Osteoblast (primary cell): ENCODE measurements at regions not wholly inside any gene's neighbourhood (a gene's known extent, or its start where the extent isn't known, plus 50 kb on each side); places are given as distances from the start of the nearest gene placed in this dataset.

Source experiments
- DNase-seq: peaks from one replicate; pipeline ENCODE4 v3.0.0; 2011; ENCODE audit warnings: low spot score, mixed read lengths; ENCODE audit not compliant: insufficient read length; ENCODE audit errors: missing footprints
- H2AFZ ChIP-seq: 2 replicates; pipeline ENCODE4 v1.6.0; 2011; ENCODE audit warnings: mild to moderate bottlenecking, low read length
- H3K27ac ChIP-seq: 2 replicates; pipeline ENCODE4 v1.5.1; 2011; ENCODE audit warnings: mild to moderate bottlenecking, low read depth, low read length, moderate library complexity
- H3K27me3 ChIP-seq: 2 replicates; pipeline ENCODE4 v1.6.0; 2012; ENCODE audit warnings: mild to moderate bottlenecking, control low read depth, inconsistent platforms, low read length, moderate library complexity; ENCODE audit not compliant: insufficient read depth
- H3K36me3 ChIP-seq: 2 replicates; pipeline ENCODE4 v1.5.1; 2011; ENCODE audit warnings: mild to moderate bottlenecking, low read length, control low read depth, moderate library complexity; ENCODE audit not compliant: insufficient read depth
- H3K4me1 ChIP-seq: 2 replicates; pipeline ENCODE4 v1.5.1; 2011; ENCODE audit warnings: mild to moderate bottlenecking, low read length, control low read depth, moderate library complexity; ENCODE audit not compliant: insufficient read depth
- H3K4me2 ChIP-seq: 2 replicates; pipeline ENCODE4 v1.6.0; 2011; ENCODE audit warnings: mild to moderate bottlenecking, low read length; ENCODE audit not compliant: insufficient read depth
- H3K4me3 ChIP-seq: fragments of 200-600 bp; sonication (generic); 3 replicates; pipeline ENCODE4 v1.5.1; 2012; ENCODE audit warnings: mild to moderate bottlenecking, low read length, inconsistent platforms; ENCODE audit not compliant: insufficient read depth
- H3K79me2 ChIP-seq: 2 replicates; pipeline ENCODE4 v1.6.0; 2012; ENCODE audit warnings: mild to moderate bottlenecking, low read length, control low read depth, inconsistent platforms; ENCODE audit not compliant: insufficient read depth
- H3K9me3 ChIP-seq: 2 replicates; pipeline ENCODE4 v1.5.1; 2011; ENCODE audit warnings: low read depth, low read length, control low read depth
- H4K20me1 ChIP-seq: 2 replicates; pipeline ENCODE4 v1.6.0; 2012; ENCODE audit warnings: mild to moderate bottlenecking, low read length, control low read depth; ENCODE audit not compliant: insufficient read depth
- TF ChIP-seq, protein P1 (sequence below): IDR thresholded peaks from 2 replicates; pipeline ENCODE4 v1.5.1; 2011; ENCODE audit warnings: mild to moderate bottlenecking, low read depth, low read length, moderate library complexity; ENCODE audit errors: extremely low read depth

DNA sequence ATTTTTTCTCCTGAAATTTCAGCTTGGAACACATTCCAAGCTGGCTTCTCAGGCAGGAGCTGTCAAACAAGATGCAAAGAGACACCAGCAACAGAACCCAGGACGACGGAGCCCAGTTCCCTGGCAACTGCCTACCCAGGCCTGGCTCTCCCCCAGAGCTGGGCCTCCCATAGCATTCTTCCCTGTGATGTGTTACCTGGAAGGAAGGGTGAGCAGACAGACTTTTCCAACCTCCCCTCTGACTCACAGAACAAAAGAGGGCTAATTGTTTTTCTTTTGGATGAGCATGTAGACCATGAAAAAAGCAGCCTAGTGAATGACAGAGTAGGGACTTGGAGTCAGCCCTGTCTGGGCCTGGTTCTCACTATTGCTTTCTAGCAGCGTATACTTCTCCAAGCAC lies 55.3 kb upstream of the BMAL1 start:
- no peak overlapping the region for H3K4me2 ChIP-seq
- H3K4me3 ChIP-seq, result no peak overlapping the region
- H3K4me1 ChIP-seq, result peaks cover 23% of the 10 kb centered on the region
- no peaks in the 10 kb centered on the region for H3K36me3 ChIP-seq
- H3K27me3 ChIP-seq, result no peaks in the 10 kb centered on the region
- no peaks in the 10 kb centered on the region for H3K79me2 ChIP-seq
- no peaks in the 10 kb centered on the region for H3K9me3 ChIP-seq
- TF ChIP-seq, protein P1, sequence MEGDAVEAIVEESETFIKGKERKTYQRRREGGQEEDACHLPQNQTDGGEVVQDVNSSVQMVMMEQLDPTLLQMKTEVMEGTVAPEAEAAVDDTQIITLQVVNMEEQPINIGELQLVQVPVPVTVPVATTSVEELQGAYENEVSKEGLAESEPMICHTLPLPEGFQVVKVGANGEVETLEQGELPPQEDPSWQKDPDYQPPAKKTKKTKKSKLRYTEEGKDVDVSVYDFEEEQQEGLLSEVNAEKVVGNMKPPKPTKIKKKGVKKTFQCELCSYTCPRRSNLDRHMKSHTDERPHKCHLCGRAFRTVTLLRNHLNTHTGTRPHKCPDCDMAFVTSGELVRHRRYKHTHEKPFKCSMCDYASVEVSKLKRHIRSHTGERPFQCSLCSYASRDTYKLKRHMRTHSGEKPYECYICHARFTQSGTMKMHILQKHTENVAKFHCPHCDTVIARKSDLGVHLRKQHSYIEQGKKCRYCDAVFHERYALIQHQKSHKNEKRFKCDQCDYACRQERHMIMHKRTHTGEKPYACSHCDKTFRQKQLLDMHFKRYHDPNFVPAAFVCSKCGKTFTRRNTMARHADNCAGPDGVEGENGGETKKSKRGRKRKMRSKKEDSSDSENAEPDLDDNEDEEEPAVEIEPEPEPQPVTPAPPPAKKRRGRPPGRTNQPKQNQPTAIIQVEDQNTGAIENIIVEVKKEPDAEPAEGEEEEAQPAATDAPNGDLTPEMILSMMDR, result no peak
- no peak overlapping the region for H3K27ac ChIP-seq
- H2AFZ ChIP-seq, result peak overlapping the region; percentile 40
- DNase-seq, result no peak
- no peaks in the 10 kb centered on the region for H4K20me1 ChIP-seq

DNA sequence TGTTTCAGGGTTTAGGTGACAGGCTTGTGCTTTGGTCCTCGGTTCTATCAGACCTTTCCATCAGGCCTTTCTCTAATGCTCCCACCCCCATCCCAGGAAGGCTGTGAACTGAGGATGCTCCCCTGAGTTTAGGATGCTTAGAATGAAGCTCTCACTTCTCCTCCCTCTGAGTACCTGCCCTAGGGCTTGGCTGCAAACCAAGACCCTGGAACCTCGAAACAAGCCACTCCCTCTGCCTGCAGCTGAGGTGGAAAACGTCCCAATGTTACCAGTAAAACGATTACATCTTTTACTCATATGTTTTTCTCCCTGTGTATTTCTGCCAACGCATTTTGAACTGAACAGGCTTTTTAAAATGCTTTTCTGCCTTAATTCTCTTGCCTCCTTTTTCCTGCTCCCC lies 54.5 kb upstream of the BMAL1 start:
- Histone ChIP-seq H3K9me3 (no peaks in the 10 kb centered on the region), H3K4me2 (no peak overlapping the region), H3K4me1 (peaks cover 17% of the 10 kb centered on the region), H4K20me1 (no peaks in the 10 kb centered on the region), H2AFZ (peak overlapping the region; percentile 49), H3K27me3 (no peaks in the 10 kb centered on the region), H3K27ac (no peak overlapping the region), H3K79me2 (no peaks in the 10 kb centered on the region), H3K36me3 (no peaks in the 10 kb centered on the region), H3K4me3 (no peak overlapping the region)
- TF ChIP-seq, protein P1, result no peak
- DNase-seq, result no peak

DNA sequence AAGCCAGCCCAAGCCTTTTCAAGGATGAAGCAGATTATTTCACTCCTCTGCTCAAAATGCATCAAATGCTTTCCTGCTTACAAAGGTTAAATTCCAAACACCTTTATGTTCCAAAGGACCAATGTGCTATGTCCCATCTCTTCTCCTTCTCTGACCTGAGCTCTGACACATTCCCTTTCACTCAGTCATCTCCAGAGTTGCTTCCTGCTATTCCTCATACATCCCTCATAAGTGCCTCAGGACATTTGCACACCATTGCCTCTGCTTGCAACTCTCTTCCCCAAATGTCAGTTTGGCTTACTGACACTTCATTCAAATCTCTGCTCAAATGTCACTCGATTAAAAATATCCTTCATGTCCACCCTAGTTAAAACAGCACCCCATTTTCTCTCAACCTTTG lies 53.3 kb upstream of the BMAL1 start:
- TF ChIP-seq, protein P1, result no peak
- Histone ChIP-seq H3K36me3 (no peaks in the 10 kb centered on the region), H3K4me1 (peaks cover 24% of the 10 kb centered on the region), H3K4me2 (no peak overlapping the region), H4K20me1 (no peaks in the 10 kb centered on the region), H3K27ac (no peak overlapping the region), H3K79me2 (no peaks in the 10 kb centered on the region), H3K9me3 (no peaks in the 10 kb centered on the region), H3K27me3 (no peaks in the 10 kb centered on the region), H3K4me3 (no peak overlapping the region), H2AFZ (no peak overlapping the region)
- no peak for DNase-seq

DNA sequence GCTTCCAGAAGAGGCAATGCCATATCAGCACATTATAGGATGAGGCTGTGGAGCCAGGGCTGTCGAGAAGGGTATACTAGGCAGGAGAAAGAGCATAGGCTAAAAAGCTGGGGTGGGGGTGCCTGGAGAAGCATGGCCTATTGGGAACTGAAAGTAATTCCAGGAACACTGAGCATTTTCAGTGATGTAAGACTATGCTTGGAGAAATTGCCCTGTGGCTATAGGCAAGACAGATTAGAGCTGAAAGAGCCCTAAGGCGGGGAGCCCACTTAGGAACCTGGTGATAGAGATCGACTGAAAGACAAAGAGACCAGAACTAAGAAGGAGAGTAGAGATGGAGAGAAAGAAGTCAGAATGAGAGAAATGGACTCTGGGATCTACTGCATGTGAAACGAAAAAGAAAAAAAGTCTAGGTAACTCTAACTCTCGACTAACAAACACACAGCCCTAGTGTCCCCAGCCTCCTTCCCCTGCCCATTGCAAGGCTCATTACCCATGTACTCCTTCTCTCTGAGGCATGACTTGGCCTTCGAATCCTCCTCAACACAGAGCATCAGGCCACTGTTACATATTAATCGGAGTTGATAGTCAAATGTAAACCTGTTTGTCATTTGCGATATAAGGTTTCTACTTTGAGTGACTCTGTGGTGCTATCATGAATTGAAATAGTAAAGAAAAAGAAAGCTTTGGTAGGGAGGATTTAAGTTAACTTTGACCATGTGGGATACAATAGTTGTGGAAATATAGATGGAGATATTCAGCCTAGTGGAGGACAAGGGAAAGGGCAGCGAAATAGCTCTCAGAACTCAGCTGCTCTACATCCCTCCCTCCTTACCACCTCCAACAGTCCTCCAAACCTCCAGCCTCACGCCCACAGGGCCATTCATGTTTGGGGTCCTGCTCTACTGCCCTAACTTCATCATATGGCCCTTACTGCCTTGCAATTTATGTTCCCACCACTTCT lies 52.3 kb upstream of the BMAL1 start:
- no peak overlapping the region for H3K4me3 ChIP-seq
- H3K4me2 ChIP-seq, result no peak overlapping the region
- no peak overlapping the region for H2AFZ ChIP-seq

More for the DNA sequence above, 52.3 kb upstream of the BMAL1 start:
- H3K27ac ChIP-seq, result no peak overlapping the region
- no peaks in the 10 kb centered on the region for H3K9me3 ChIP-seq
- TF ChIP-seq, protein P1, result no peak
- DNase-seq, result peak; percentile 23
- H3K27me3 ChIP-seq, result no peaks in the 10 kb centered on the region
- no peaks in the 10 kb centered on the region for H4K20me1 ChIP-seq
- peaks cover 19% of the 10 kb centered on the region for H3K4me1 ChIP-seq
- no peaks in the 10 kb centered on the region for H3K36me3 ChIP-seq
- H3K79me2 ChIP-seq, result no peaks in the 10 kb centered on the region
